ENCODE measurements at regions not wholly inside any gene's neighbourhood (a gene's known extent, or its start where the extent isn't known, plus 50 kb on each side); places are given as distances from the start of the nearest gene placed in this dataset.

DNA sequence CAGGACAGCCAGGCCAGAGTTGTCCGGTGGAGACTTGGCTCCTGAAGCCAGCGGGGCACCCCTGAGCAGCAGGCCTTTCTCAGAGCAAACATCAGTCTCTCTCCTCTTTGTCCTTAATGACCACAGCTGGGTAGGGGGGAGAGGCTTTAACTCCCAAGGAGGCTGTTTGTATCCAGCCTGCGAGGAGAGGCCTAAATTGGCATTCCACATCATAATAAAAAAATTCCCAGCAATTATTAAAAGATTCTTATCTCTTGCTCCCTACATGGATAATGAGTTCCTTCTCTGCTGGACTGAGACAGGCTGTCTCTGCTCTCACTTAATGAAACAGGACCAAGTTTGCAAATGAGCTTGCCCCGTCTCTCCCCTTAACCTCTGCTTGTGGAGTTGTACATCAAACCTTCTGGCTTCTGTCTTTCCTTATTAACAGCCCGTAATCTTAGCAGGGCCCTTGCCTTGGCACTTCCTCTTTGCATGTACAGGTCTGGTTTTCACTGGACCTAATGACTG lies 838.2 kb downstream of the MAFB start:
- Histone ChIP-seq H3K9me2 (replicated peaks; ENCODE audit: low read depth, low read length) (no peaks in the 10 kb centered on the region), H3K4me3 (ENCODE audit: low read length, poor library complexity, severe bottlenecking) (no peak overlapping the region), H3K4me1 (ENCODE audit: insufficient read depth, low read length, poor library complexity, severe bottlenecking) (no peaks in the 10 kb centered on the region), H3K4me2 (ENCODE audit: low read depth, low read length, poor library complexity, severe bottlenecking) (no peak overlapping the region), H3K36me3 (ENCODE audit: insufficient read depth, low read length) (no peaks in the 10 kb centered on the region), H4K20me1 (ENCODE audit: insufficient read depth, low read length, poor library complexity, severe bottlenecking) (no peaks in the 10 kb centered on the region), H3K9me3 (ENCODE audit: insufficient read depth, low read depth, low read length) (no peaks in the 10 kb centered on the region), H3K79me2 (ENCODE audit: insufficient read depth, low read length) (no peaks in the 10 kb centered on the region), H3F3A (ENCODE audit: low read depth) (no peaks in the 10 kb centered on the region), H3K9ac (ENCODE audit: low read depth, low read length, poor library complexity, severe bottlenecking) (no peak overlapping the region), H2AFZ (ENCODE audit: low read length) (no peak overlapping the region), H3K27me3 (ENCODE audit: insufficient read depth, low read length, poor library complexity, severe bottlenecking) (no peaks in the 10 kb centered on the region)
- TF ChIP-seq, protein P1, sequence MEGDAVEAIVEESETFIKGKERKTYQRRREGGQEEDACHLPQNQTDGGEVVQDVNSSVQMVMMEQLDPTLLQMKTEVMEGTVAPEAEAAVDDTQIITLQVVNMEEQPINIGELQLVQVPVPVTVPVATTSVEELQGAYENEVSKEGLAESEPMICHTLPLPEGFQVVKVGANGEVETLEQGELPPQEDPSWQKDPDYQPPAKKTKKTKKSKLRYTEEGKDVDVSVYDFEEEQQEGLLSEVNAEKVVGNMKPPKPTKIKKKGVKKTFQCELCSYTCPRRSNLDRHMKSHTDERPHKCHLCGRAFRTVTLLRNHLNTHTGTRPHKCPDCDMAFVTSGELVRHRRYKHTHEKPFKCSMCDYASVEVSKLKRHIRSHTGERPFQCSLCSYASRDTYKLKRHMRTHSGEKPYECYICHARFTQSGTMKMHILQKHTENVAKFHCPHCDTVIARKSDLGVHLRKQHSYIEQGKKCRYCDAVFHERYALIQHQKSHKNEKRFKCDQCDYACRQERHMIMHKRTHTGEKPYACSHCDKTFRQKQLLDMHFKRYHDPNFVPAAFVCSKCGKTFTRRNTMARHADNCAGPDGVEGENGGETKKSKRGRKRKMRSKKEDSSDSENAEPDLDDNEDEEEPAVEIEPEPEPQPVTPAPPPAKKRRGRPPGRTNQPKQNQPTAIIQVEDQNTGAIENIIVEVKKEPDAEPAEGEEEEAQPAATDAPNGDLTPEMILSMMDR (conservative IDR thresholded peaks at IDR 0.05; ENCODE audit: low read length), result no peak
- TF ChIP-seq EZH2phosphoT487 (IDR thresholded peaks at IDR 0.05; ENCODE audit: borderline replicate concordance), result no peak

DNA sequence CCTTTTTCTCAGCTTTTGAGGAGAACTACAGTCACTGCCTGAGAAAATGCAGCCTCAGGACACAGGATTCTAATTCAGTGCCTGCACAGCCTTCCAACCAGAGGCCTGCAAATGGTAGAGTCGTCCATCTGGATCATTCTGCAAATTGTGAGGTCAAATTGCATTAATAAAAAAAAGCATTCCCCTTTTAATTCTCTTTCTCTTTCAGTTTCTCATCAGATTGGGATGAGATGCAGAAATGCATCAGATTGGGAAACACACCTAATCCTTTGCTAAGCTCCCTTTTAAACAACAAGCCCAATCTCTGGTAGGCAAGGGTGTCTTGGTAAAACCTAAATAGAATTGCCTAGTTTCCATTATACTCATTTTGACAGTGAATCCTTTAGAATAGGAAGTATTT lies 838.8 kb downstream of the MAFB start:
- Histone ChIP-seq H3K9me2 (replicated peaks; ENCODE audit: low read depth, low read length) (no peaks in the 10 kb centered on the region), H3K79me2 (ENCODE audit: insufficient read depth, low read length) (no peaks in the 10 kb centered on the region), H3K4me3 (ENCODE audit: low read length, poor library complexity, severe bottlenecking) (no peak overlapping the region), H3K9me3 (ENCODE audit: insufficient read depth, low read depth, low read length) (no peaks in the 10 kb centered on the region), H3K9ac (ENCODE audit: low read depth, low read length, poor library complexity, severe bottlenecking) (no peak overlapping the region), H3K27me3 (ENCODE audit: insufficient read depth, low read length, poor library complexity, severe bottlenecking) (no peaks in the 10 kb centered on the region), H3K4me2 (ENCODE audit: low read depth, low read length, poor library complexity, severe bottlenecking) (no peak overlapping the region), H2AFZ (ENCODE audit: low read length) (no peak overlapping the region), H3K4me1 (ENCODE audit: insufficient read depth, low read length, poor library complexity, severe bottlenecking) (no peaks in the 10 kb centered on the region), H4K20me1 (ENCODE audit: insufficient read depth, low read length, poor library complexity, severe bottlenecking) (no peaks in the 10 kb centered on the region), H3F3A (ENCODE audit: low read depth) (no peaks in the 10 kb centered on the region), H3K36me3 (ENCODE audit: insufficient read depth, low read length) (no peaks in the 10 kb centered on the region)
- no peak for TF ChIP-seq EZH2phosphoT487 (IDR thresholded peaks at IDR 0.05; ENCODE audit: borderline replicate concordance)
- TF ChIP-seq, protein P1 (conservative IDR thresholded peaks at IDR 0.05; ENCODE audit: low read length), result no peak

DNA sequence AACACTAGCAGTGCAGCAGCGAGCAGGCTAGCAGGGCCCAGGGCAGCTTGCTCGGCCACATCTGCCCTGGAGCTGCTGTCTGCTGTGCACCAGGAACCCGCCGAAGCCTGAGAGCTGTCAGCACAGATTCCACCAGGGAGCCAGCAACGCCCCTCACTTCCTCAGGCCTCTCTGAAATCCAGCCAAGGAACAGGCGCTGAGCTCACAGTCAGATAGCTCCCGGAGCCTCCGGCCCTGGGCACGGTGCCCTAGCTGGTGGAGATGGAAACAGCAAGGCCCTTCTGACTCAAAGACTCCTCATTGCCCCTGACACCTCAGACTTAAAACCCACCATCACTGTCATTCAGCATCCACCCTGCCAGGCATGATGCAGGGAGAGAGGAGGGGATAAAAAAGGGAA lies 839.4 kb downstream of the MAFB start:
- Histone ChIP-seq H3K9me2 (replicated peaks; ENCODE audit: low read depth, low read length) (no peaks in the 10 kb centered on the region), H3K9me3 (ENCODE audit: insufficient read depth, low read depth, low read length) (no peaks in the 10 kb centered on the region), H3F3A (ENCODE audit: low read depth) (no peaks in the 10 kb centered on the region), H3K4me2 (ENCODE audit: low read depth, low read length, poor library complexity, severe bottlenecking) (no peak overlapping the region), H3K36me3 (ENCODE audit: insufficient read depth, low read length) (no peaks in the 10 kb centered on the region), H4K20me1 (ENCODE audit: insufficient read depth, low read length, poor library complexity, severe bottlenecking) (no peaks in the 10 kb centered on the region), H3K9ac (ENCODE audit: low read depth, low read length, poor library complexity, severe bottlenecking) (no peak overlapping the region), H3K4me3 (ENCODE audit: low read length, poor library complexity, severe bottlenecking) (no peak overlapping the region), H3K79me2 (ENCODE audit: insufficient read depth, low read length) (no peaks in the 10 kb centered on the region), H3K4me1 (ENCODE audit: insufficient read depth, low read length, poor library complexity, severe bottlenecking) (no peaks in the 10 kb centered on the region), H3K27me3 (ENCODE audit: insufficient read depth, low read length, poor library complexity, severe bottlenecking) (no peaks in the 10 kb centered on the region), H2AFZ (ENCODE audit: low read length) (no peak overlapping the region)
- TF ChIP-seq EZH2phosphoT487 (IDR thresholded peaks at IDR 0.05; ENCODE audit: borderline replicate concordance), result no peak
- TF ChIP-seq, protein P1 (conservative IDR thresholded peaks at IDR 0.05; ENCODE audit: low read length), result no peak
